A549 (cell line): ENCODE measurements at regions not wholly inside any gene's neighbourhood (a gene's known extent, or its start where the extent isn't known, plus 50 kb on each side); places are given as distances from the start of the nearest gene placed in this dataset.
A peak's percentile ranks its signal among the peaks of the same experiment; 100 is the strongest.

ENCODE experiments used
- ATAC-seq, 2 experiments: fragments of 200-7000 bp in 1 of 2; fragments of >200 bp in 1 of 2; cut with Nextera tagmentation in 1 of 2; cut with Tn5 transposase in 1 of 2; 3 replicates each; pipeline versions ENCODE4 v1.8.0 to v1.9.1; 2018 to 2020; ENCODE audit warnings: mild to moderate bottlenecking in 1 of 2, moderate library complexity in 1 of 2
- CTCF ChIA-PET: fragments of 300-600 bp; sonication (Branson Sonifier 250); formaldehyde crosslinking; extraction: SDS; loops from one replicate; lab custom pipeline; 2021; ENCODE audit warnings: antibody characterized with exemption, inconsistent platforms; lab: Yijun Ruan, JAX
- POLR2A ChIA-PET: fragments of 350-600 bp; formaldehyde crosslinking; extraction: SDS; loops from one replicate; lab custom pipeline; 2021; ENCODE audit warnings: antibody characterized with exemption, inconsistent platforms; lab: Yijun Ruan, JAX
- DNase-seq, 2 experiments: peaks; one replicate each; pipeline versions ENCODE4 v3.0.0 to v3.0.0-alpha.2; 2011 to 2016; ENCODE audit warnings: low read depth in 1 of 2, low spot score in 1 of 2
- FAIRE-seq: peaks from 2 replicates; lab custom pipeline; 2011; peaks lifted over from hg19 to GRCh38; lab: Jason Lieb, UNC
- H3K27ac ChIP-seq, 2 experiments: fragments of >200 bp; sonication (Bioruptor Twin); formaldehyde crosslinking; 3 replicates each; pipeline ENCODE4 v1.5.1; 2016 to 2017
- H3K4me1 ChIP-seq: fragments of >200 bp; sonication (Bioruptor Twin); formaldehyde crosslinking; 3 replicates; pipeline ENCODE4 v1.6.1; 2016
- H3K4me2 ChIP-seq: fragments of >200 bp; sonication (Bioruptor Twin); formaldehyde crosslinking; 3 replicates; pipeline ENCODE4 v1.6.1; 2016
- H3K4me3 ChIP-seq: fragments of >200 bp; sonication (Bioruptor Twin); formaldehyde crosslinking; 3 replicates; pipeline ENCODE4 v1.5.1; 2016
- H3K9me3 ChIP-seq: fragments of >200 bp; sonication (Bioruptor Twin); formaldehyde crosslinking; 3 replicates; pipeline ENCODE4 v1.6.1; 2016
- ATOH8 ChIP-seq: fragments of 250-450 bp; sonication (Bioruptor Pico); IDR thresholded peaks from 2 replicates; pipeline ENCODE4 v1.5.0; 2020; ENCODE audit warnings: low read depth, mild to moderate bottlenecking, moderate library complexity
- FOSL2 ChIP-seq, 2 experiments: fragments of 450-650 bp in 1 of 2; fragments of >200 bp in 1 of 2; sonication (Bioruptor Twin) in 1 of 2; formaldehyde crosslinking; IDR thresholded peaks; 2 replicates each; pipeline versions ENCODE4 v1.5.0 to v1.6.1; 2016 to 2020; ENCODE audit warnings: mild to moderate bottlenecking in 1 of 2, moderate library complexity in 1 of 2
- HOXA7 ChIP-seq: fragments of 250-450 bp; sonication (Bioruptor Pico); IDR thresholded peaks from 2 replicates; pipeline ENCODE4 v1.5.0; 2020; ENCODE audit warnings: mild to moderate bottlenecking, moderate library complexity
- HOXB5 ChIP-seq: fragments of 250-450 bp; sonication (Bioruptor Pico); IDR thresholded peaks from 2 replicates; pipeline ENCODE4 v1.5.0; 2020; ENCODE audit warnings: mild to moderate bottlenecking, moderate library complexity
- JUN ChIP-seq, 2 experiments: fragments of >200 bp; sonication (Bioruptor Twin); formaldehyde crosslinking; IDR thresholded peaks; 2 replicates in 1 of 2; 3 replicates in 1 of 2; pipeline ENCODE4 v1.6.1; 2016 to 2017
- JUNB ChIP-seq: fragments of >200 bp; sonication (Bioruptor Twin); formaldehyde crosslinking; IDR thresholded peaks from 2 replicates; pipeline ENCODE4 v1.6.1; 2016
- MAX ChIP-seq: IDR thresholded peaks from 2 replicates; pipeline ENCODE4 v1.6.1; 2012
- MYC ChIP-seq: IDR thresholded peaks from 2 replicates; pipeline ENCODE4 v1.6.1; 2012; ENCODE audit warnings: mild to moderate bottlenecking, inconsistent platforms, low read length, improper control_type of control experiment, borderline replicate concordance
- NR3C1 ChIP-seq: fragments of >200 bp; sonication (Bioruptor Twin); formaldehyde crosslinking; IDR thresholded peaks from 3 replicates; pipeline ENCODE4 v1.6.1; 2017
- POLR2A ChIP-seq: IDR thresholded peaks from 2 replicates; pipeline ENCODE4 v1.6.1; 2012; ENCODE audit warnings: mild to moderate bottlenecking, low read length
- RARB ChIP-seq: fragments of 250-450 bp; sonication (Bioruptor Pico); IDR thresholded peaks from 2 replicates; pipeline ENCODE4 v1.8.0; 2021; ENCODE audit warnings: mild to moderate bottlenecking, moderate library complexity
- RNF2 ChIP-seq: fragments of 200-600 bp; sonication (generic); IDR thresholded peaks from 2 replicates; pipeline ENCODE4 v1.6.1; 2016; ENCODE audit warnings: low read depth, mild to moderate bottlenecking, antibody characterized with exemption, moderate library complexity, borderline replicate concordance
- SMC3 ChIP-seq: fragments of >200 bp; sonication (Bioruptor Twin); formaldehyde crosslinking; IDR thresholded peaks from 3 replicates; pipeline ENCODE4 v1.6.1; 2018; ENCODE audit warnings: inconsistent platforms
- TFCP2L1 ChIP-seq: fragments of 250-450 bp; sonication (Bioruptor Pico); IDR thresholded peaks from 2 replicates; pipeline ENCODE4 v1.5.0; 2021; ENCODE audit warnings: mild to moderate bottlenecking
- ZFP36 ChIP-seq: fragments of 450-650 bp; IDR thresholded peaks from 2 replicates; pipeline ENCODE4 v1.6.1; 2014; ENCODE audit warnings: borderline replicate concordance; ENCODE audit not compliant: partially characterized antibody
- WGBS: methylation state at CpG from one replicate; pipeline ENCODE4 v1.1.6; 2017; ENCODE audit errors: missing lambda C conversion rate; 5-methylcytosine and 5-hydroxymethylcytosine counted together
- TF ChIP-seq, protein P1 (sequence below): fragments of >200 bp; sonication (Bioruptor Twin); formaldehyde crosslinking; IDR thresholded peaks from 3 replicates; pipeline ENCODE4 v1.5.1; 2016
- TF ChIP-seq, protein P2 (sequence below): fragments of 250-450 bp; sonication (Bioruptor Pico); IDR thresholded peaks from 2 replicates; pipeline ENCODE4 v1.5.0; 2021; ENCODE audit warnings: mild to moderate bottlenecking, moderate library complexity, borderline replicate concordance
- TF ChIP-seq, protein P3 (sequence below): fragments of 150-350 bp; IDR thresholded peaks from 2 replicates; pipeline ENCODE4 v1.6.1; 2014; ENCODE audit warnings: low read depth, mild to moderate bottlenecking, low read length

DNA sequence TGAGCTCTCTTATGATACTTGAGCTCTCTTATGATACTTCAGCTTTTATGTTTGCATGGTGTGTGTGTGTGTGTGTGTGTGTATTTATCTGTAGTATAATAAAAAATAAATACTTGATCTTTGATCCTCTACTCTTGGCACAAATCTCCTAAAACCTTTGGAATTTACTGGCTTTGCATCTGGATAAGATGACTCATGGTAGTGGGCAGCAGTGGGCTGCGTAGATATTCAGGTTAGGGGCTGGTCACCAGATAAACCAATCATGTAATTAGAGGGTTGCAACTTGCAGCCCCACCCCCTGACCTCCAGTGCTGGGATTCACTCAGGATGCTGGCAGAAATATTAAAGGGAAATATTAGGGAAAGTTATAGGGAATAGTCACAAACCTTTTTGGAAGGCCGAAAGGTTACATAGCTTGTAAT lies 151.9 kb upstream of the COL21A1 start:
- no peak overlapping the region for H3K4me3 ChIP-seq
- no peak for FAIRE-seq
- peak; percentile 89 to 93 for ATAC-seq
- peak overlapping the region; percentile 77 for H3K4me2 ChIP-seq
- ChIA-PET POLR2A (no interaction called here), CTCF (interaction anchor here (0.7 to 1.0 kb wide), 2 partner anchors 18 to 29 kb away, joined by 4 read pairs; no protein-coding TSS in a partner anchor)
- peaks cover 11% of the 10 kb centered on the region for H3K4me1 ChIP-seq
- WGBS = 2% methylated on average over 2 of the region's 2 CpGs
- peak; percentile 7 to 78 for DNase-seq
- H3K9me3 ChIP-seq = peaks cover 13% of the 10 kb centered on the region
- 0 out of 2 replicates have a peak, but pooled peaks have one; percentile 14 for TF ChIP-seq FOSL2 (IDR thresholded peaks at IDR 0.05)
- TF ChIP-seq FOSL2 (CRISPR knock-in tag; IDR thresholded peaks at IDR 0.05) = peak; percentile 61
- no peak for TF ChIP-seq MAX
- TF ChIP-seq, protein P1, sequence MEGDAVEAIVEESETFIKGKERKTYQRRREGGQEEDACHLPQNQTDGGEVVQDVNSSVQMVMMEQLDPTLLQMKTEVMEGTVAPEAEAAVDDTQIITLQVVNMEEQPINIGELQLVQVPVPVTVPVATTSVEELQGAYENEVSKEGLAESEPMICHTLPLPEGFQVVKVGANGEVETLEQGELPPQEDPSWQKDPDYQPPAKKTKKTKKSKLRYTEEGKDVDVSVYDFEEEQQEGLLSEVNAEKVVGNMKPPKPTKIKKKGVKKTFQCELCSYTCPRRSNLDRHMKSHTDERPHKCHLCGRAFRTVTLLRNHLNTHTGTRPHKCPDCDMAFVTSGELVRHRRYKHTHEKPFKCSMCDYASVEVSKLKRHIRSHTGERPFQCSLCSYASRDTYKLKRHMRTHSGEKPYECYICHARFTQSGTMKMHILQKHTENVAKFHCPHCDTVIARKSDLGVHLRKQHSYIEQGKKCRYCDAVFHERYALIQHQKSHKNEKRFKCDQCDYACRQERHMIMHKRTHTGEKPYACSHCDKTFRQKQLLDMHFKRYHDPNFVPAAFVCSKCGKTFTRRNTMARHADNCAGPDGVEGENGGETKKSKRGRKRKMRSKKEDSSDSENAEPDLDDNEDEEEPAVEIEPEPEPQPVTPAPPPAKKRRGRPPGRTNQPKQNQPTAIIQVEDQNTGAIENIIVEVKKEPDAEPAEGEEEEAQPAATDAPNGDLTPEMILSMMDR = no peak
- peak overlapping the region; percentile 37 to 77 for H3K27ac ChIP-seq

DNA sequence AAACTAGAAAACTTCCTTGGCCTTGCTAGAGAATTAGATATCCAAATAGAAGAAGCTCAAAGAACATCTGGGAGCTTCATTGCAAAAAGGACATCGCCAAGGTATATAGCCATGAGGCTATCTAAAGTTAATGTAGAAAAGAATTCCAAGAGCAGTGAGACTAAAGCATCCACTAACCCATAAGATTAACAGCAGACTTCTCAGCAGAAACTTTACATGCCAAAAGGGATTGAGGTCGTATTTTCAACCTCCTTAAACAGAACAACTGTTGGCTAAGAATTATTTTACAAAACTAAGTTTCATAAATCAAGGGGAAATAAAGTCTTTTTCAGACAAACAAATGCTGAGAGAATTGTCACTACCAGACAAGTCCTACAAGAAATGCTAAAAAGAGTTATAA lies 149.1 kb upstream of the COL21A1 start:
- TF ChIP-seq, protein P2, sequence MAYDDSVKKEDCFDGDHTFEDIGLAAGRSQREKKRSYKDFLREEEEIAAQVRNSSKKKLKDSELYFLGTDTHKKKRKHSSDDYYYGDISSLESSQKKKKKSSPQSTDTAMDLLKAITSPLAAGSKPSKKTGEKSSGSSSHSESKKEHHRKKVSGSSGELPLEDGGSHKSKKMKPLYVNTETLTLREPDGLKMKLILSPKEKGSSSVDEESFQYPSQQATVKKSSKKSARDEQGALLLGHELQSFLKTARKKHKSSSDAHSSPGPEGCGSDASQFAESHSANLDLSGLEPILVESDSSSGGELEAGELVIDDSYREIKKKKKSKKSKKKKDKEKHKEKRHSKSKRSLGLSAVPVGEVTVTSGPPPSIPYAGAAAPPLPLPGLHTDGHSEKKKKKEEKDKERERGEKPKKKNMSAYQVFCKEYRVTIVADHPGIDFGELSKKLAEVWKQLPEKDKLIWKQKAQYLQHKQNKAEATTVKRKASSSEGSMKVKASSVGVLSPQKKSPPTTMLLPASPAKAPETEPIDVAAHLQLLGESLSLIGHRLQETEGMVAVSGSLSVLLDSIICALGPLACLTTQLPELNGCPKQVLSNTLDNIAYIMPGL = no peak
- TF ChIP-seq ATOH8 (no peak), JUNB (no peak), NR3C1 (no peak)
- peaks cover 10% of the 10 kb centered on the region for H3K4me1 ChIP-seq
- ATAC-seq = no peak
- no peak for DNase-seq
- CTCF ChIA-PET = no interaction called here
- H3K9me3 ChIP-seq = peaks cover 3% of the 10 kb centered on the region; the same call in 1 of the 3 replicates
- no peak overlapping the region for H3K4me2 ChIP-seq
- H3K4me3 ChIP-seq = no peak overlapping the region
- FAIRE-seq = no peak
- 88% methylated on average over 2 of the region's 2 CpGs for WGBS
- H3K27ac ChIP-seq = no peak overlapping the region
- POLR2A ChIA-PET = no interaction called here

GRCh38 chr6:56393615-56394612 lies 146.5 kb upstream of the COL21A1 start:
- TF ChIP-seq ZFP36 = no peak
- no peak for TF ChIP-seq MYC
- no peak for TF ChIP-seq JUN (IDR thresholded peaks at IDR 0.05)
- TF ChIP-seq HOXA7 (CRISPR knock-in tag) = no peak
- POLR2A ChIA-PET = no interaction called here
- no peak overlapping the region for H3K4me3 ChIP-seq
- DNase-seq = no peak
- 96% methylated on average over 10 of the region's 13 CpGs for WGBS
- H3K4me1 ChIP-seq = peaks cover 6% of the 10 kb centered on the region
- H3K9me3 ChIP-seq = no peaks in the 10 kb centered on the region
- H3K27ac ChIP-seq = no peak overlapping the region
- CTCF ChIA-PET = interaction anchor here (1.0 to 1.7 kb wide), 2 partner anchors 11 to 79 kb away, joined by 3 read pairs; no protein-coding TSS in a partner anchor
- no peak overlapping the region for H3K4me2 ChIP-seq
- ATAC-seq = no peak
- FAIRE-seq = no peak

- CTCF ChIA-PET = interaction anchor here (1.5 kb wide), 1 partner anchor 18 kb away, joined by 5 read pairs; no protein-coding TSS in a partner anchor
- no peak for TF ChIP-seq HOXB5 (CRISPR knock-in tag)
- no peak for TF ChIP-seq RARB (CRISPR knock-in tag)
- no peak for TF ChIP-seq TFCP2L1 (CRISPR knock-in tag)
- TF ChIP-seq, protein P3, sequence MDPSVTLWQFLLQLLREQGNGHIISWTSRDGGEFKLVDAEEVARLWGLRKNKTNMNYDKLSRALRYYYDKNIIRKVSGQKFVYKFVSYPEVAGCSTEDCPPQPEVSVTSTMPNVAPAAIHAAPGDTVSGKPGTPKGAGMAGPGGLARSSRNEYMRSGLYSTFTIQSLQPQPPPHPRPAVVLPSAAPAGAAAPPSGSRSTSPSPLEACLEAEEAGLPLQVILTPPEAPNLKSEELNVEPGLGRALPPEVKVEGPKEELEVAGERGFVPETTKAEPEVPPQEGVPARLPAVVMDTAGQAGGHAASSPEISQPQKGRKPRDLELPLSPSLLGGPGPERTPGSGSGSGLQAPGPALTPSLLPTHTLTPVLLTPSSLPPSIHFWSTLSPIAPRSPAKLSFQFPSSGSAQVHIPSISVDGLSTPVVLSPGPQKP = no peak
- TF ChIP-seq JUN (IDR thresholded peaks at IDR 0.05) = no peak
- no peak for TF ChIP-seq SMC3
- TF ChIP-seq RNF2 = no peak
- TF ChIP-seq POLR2A = no peak
- POLR2A ChIA-PET = no interaction called here
- no peak for DNase-seq
- Histone ChIP-seq H3K4me3 (no peak overlapping the region), H3K4me1 (peaks cover 5% of the 10 kb centered on the region; the same call in 1 of the 3 replicates), H3K9me3 (no peaks in the 10 kb centered on the region), H3K4me2 (no peak overlapping the region), H3K27ac (no peak overlapping the region)
- no peak for ATAC-seq
- no peak for FAIRE-seq
These were observed 141.0 kb upstream of the COL21A1 start for GRCh38 chr6:56388415-56388755.
